ENCODE measurements at regions not wholly inside any gene's neighbourhood (a gene's known extent, or its start where the extent isn't known, plus 50 kb on each side); places are given as distances from the start of the nearest gene placed in this dataset.
"Not testable (repeated sequence)": the region's sequence is repeated elsewhere in the genome, so short reads cannot be mapped to it uniquely, and the experiment has no call there.

GRCh38 chr2:234374150-234374508 lies 122.8 kb downstream of the ARL4C start:
- no peak for TF ChIP-seq POLR2A (IDR thresholded peaks at IDR 0.05; ENCODE audit: low read depth, low read length)
- FAIRE-seq (no peak), DNase-seq (ENCODE audit: insufficient read length, low spot score) (no peak)

GRCh38 chr2:234373481-234374149 lies 123.3 kb downstream of the ARL4C start:
- DNase-seq (ENCODE audit: insufficient read length, low spot score) (no peak), FAIRE-seq (no peak)
- TF ChIP-seq POLR2A (IDR thresholded peaks at IDR 0.05; ENCODE audit: low read depth, low read length), result no peak

- FAIRE-seq, result no peak
- no peak for TF ChIP-seq POLR2A (IDR thresholded peaks at IDR 0.05; ENCODE audit: low read depth, low read length)
- DNase-seq (ENCODE audit: insufficient read length, low spot score), result no peak
Measured at GRCh38 chr2:234373060-234373459, 123.8 kb downstream of the ARL4C start.

GRCh38 chr2:234372506-234372905 lies 124.4 kb downstream of the ARL4C start:
- DNase-seq (ENCODE audit: insufficient read length, low spot score) (no peak), FAIRE-seq (no peak)
- TF ChIP-seq POLR2A (IDR thresholded peaks at IDR 0.05; ENCODE audit: low read depth, low read length), result no peak

- peak; percentile 56 for DNase-seq (ENCODE audit: insufficient read length, low spot score)
- FAIRE-seq, result peak; percentile 78
- TF ChIP-seq POLR2A (IDR thresholded peaks at IDR 0.05; ENCODE audit: low read depth, low read length), result no peak
Measured at GRCh38 chr2:234368861-234369261, 128.0 kb downstream of the ARL4C start.

- TF ChIP-seq POLR2A (IDR thresholded peaks at IDR 0.05; ENCODE audit: low read depth, low read length), result no peak
- DNase-seq (ENCODE audit: insufficient read length, low spot score) (no peak), FAIRE-seq (no peak)
Measured at GRCh38 chr2:234366891-234367290, 130.0 kb downstream of the ARL4C start.

GRCh38 chr2:234364661-234365060 lies 132.2 kb downstream of the ARL4C start:
- no peak for TF ChIP-seq POLR2A (IDR thresholded peaks at IDR 0.05; ENCODE audit: low read depth, low read length)
- no peak for FAIRE-seq
- DNase-seq (ENCODE audit: insufficient read length, low spot score), result no peak

GRCh38 chr2:234363647-234364294 lies 133.1 kb downstream of the ARL4C start:
- FAIRE-seq, result no peak
- no peak for DNase-seq (ENCODE audit: insufficient read length, low spot score)
- no peak for TF ChIP-seq POLR2A (IDR thresholded peaks at IDR 0.05; ENCODE audit: low read depth, low read length)

- peak; percentile 93 for FAIRE-seq
- peak; percentile 50 for DNase-seq (ENCODE audit: insufficient read length, low spot score)
Measured at GRCh38 chr2:234363011-234363487, 133.8 kb downstream of the ARL4C start.

GRCh38 chr2:234360313-234360975 lies 136.4 kb downstream of the ARL4C start:
- not testable (repeated sequence) for DNase-seq (ENCODE audit: insufficient read length, low spot score); FAIRE-seq

More at GRCh38 chr2:234363011-234363487, 133.8 kb downstream of the ARL4C start:
- TF ChIP-seq POLR2A (IDR thresholded peaks at IDR 0.05; ENCODE audit: low read depth, low read length), result no peak

- TF ChIP-seq POLR2A (IDR thresholded peaks at IDR 0.05; ENCODE audit: low read depth, low read length), result no peak
- FAIRE-seq (no peak), DNase-seq (ENCODE audit: insufficient read length, low spot score) (no peak)
Measured at GRCh38 chr2:234357666-234358065, 139.2 kb downstream of the ARL4C start.

GRCh38 chr2:234355808-234356365 lies 141.0 kb downstream of the ARL4C start:
- no peak for TF ChIP-seq POLR2A (IDR thresholded peaks at IDR 0.05; ENCODE audit: low read depth, low read length)
- DNase-seq (ENCODE audit: insufficient read length, low spot score) (no peak), FAIRE-seq (no peak)

- no peak for FAIRE-seq
- no peak for TF ChIP-seq POLR2A (IDR thresholded peaks at IDR 0.05; ENCODE audit: low read depth, low read length)
- DNase-seq (ENCODE audit: insufficient read length, low spot score), result no peak
Measured at GRCh38 chr2:234355021-234355720, 141.7 kb downstream of the ARL4C start.

GRCh38 chr2:234352270-234352669 lies 144.6 kb downstream of the ARL4C start:
- no peak for DNase-seq (ENCODE audit: insufficient read length, low spot score)
- FAIRE-seq, result no peak
- no peak for TF ChIP-seq POLR2A (IDR thresholded peaks at IDR 0.05; ENCODE audit: low read depth, low read length)

- DNase-seq (ENCODE audit: insufficient read length, low spot score); FAIRE-seq: not testable (repeated sequence)
Measured at GRCh38 chr2:234351866-234352265, 145.0 kb downstream of the ARL4C start.

Measured in H54 (cell line).